Loucy (cell line): ENCODE measurements at regions not wholly inside any gene's neighbourhood (a gene's known extent, or its start where the extent isn't known, plus 50 kb on each side); places are given as distances from the start of the nearest gene placed in this dataset.

Experiments used
- CTCF ChIP-seq: fragments of 200-600 bp; sonication (generic); conservative IDR thresholded peaks from 2 replicates; pipeline ENCODE4 v1.5.1; 2014; ENCODE audit warnings: mild to moderate bottlenecking, antibody characterized with exemption, low read length
- EZH2phosphoT487 ChIP-seq: fragments of 200-600 bp; IDR thresholded peaks from 2 replicates; pipeline ENCODE4 v1.6.1; 2018; ENCODE audit warnings: antibody characterized with exemption, mild to moderate bottlenecking, moderate library complexity, borderline replicate concordance

DNA sequence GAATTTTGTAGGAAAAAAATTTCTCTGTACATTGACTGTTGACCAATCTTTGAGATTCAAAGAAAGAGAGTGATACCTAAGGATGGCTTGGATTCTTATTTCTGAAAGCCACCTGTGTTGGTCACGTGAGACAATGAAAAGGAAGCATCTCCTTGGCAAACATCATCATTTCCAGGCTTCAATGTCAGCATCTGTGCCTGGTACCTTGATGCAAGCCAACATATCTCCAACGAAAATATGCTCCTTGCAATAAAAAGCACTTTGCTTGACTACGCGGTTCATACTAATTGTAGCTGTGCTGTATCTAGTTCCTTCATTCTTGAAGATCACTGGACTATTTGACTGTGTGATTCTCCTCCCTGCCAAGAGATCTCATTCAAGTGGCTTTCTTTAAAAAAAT, 503.4 kb upstream of the PSMD7 start:
- TF ChIP-seq CTCF (no peak), EZH2phosphoT487 (no peak)
